Tibial artery (tissue), 4 donors: ENCODE measurements at regions not wholly inside any gene's neighbourhood (a gene's known extent, or its start where the extent isn't known, plus 50 kb on each side); places are given as distances from the start of the nearest gene placed in this dataset.

ENCODE experiments used
- DNase-seq, 2 donors: peaks; one replicate each; pipeline ENCODE4 v3.0.0-alpha.2; 2019
- H3K27ac ChIP-seq, 2 donors: fragments of 200-600 bp; sonication (generic) in 1 of 2; 1 replicate in 1 of 2; 2 replicates in 1 of 2; pipeline ENCODE4 v1.5.1; 2018 to 2019; ENCODE audit warnings: mild to moderate bottlenecking in 1 of 2
- H3K27me3 ChIP-seq, 2 donors: fragments of 200-600 bp; sonication (generic) in 1 of 2; one replicate each; pipeline versions ENCODE4 v1.5.1 to v1.6.0; 2016 to 2019
- H3K36me3 ChIP-seq, 3 donors: fragments of 200-600 bp; sonication (generic) in 2 of 3; one replicate each; pipeline ENCODE4 v1.5.1; 2016 to 2019; ENCODE audit warnings: mild to moderate bottlenecking in 2 of 3
- H3K4me1 ChIP-seq, 4 donors: fragments of 200-600 bp; sonication (generic) in 2 of 4; 1 replicate in 3 of 4; 2 replicates in 1 of 4; pipeline ENCODE4 v1.5.1; 2016 to 2019
- H3K4me3 ChIP-seq, 2 donors: fragments of 200-600 bp; sonication (generic) in 1 of 2; 1 replicate in 1 of 2; 2 replicates in 1 of 2; pipeline ENCODE4 v1.5.1; 2018 to 2019; ENCODE audit warnings: mild to moderate bottlenecking in 2 of 2
- H3K9me3 ChIP-seq, 3 donors: fragments of 200-600 bp; sonication (generic) in 1 of 3; one replicate each; pipeline ENCODE4 v1.5.1; 2016 to 2019
- intact Hi-C: fragments of 100-400 bp; cut with DNase I; formaldehyde crosslinking; loops from one replicate; pipeline ENCODE4 v1.15.0; 2023; ENCODE audit warnings: low total_unique reads
- TF ChIP-seq, protein P1 (sequence below), 2 experiments: fragments of 200-600 bp in 1 of 2; fragments of 450-650 bp in 1 of 2; IDR thresholded peaks; one replicate each; pipeline ENCODE4 v1.5.1; 2017 to 2019; ENCODE audit warnings: antibody characterized with exemption in 2 of 2, mild to moderate bottlenecking in 1 of 2, moderate library complexity in 1 of 2

DNA sequence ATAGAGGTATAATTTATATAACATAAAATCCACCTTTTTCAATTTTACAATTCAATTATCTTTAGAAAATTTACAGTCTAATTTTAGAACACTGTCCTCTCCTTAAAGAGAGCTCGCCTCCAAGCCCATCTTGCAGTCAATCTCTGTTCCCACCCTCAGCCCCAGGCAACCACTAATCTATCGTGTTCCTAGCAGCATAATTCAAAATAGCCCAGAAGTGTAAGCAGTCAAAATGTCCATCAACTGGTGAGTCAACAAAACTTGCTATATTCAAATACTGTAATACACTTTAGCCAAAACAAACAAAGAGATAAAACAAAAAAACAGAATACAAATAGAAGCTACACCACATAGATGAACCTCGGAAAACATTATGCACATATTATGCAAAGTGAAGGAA lies 1006.8 kb upstream of the EEF2KMT start:
- H3K9me3 ChIP-seq, result no peaks in the 10 kb centered on the region
- intact Hi-C loops, result no loop called here
- H3K36me3 ChIP-seq, result no peaks in the 10 kb centered on the region
- no peak for DNase-seq
- no peaks in the 10 kb centered on the region for H3K27me3 ChIP-seq
- TF ChIP-seq, protein P1, sequence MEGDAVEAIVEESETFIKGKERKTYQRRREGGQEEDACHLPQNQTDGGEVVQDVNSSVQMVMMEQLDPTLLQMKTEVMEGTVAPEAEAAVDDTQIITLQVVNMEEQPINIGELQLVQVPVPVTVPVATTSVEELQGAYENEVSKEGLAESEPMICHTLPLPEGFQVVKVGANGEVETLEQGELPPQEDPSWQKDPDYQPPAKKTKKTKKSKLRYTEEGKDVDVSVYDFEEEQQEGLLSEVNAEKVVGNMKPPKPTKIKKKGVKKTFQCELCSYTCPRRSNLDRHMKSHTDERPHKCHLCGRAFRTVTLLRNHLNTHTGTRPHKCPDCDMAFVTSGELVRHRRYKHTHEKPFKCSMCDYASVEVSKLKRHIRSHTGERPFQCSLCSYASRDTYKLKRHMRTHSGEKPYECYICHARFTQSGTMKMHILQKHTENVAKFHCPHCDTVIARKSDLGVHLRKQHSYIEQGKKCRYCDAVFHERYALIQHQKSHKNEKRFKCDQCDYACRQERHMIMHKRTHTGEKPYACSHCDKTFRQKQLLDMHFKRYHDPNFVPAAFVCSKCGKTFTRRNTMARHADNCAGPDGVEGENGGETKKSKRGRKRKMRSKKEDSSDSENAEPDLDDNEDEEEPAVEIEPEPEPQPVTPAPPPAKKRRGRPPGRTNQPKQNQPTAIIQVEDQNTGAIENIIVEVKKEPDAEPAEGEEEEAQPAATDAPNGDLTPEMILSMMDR (IDR thresholded peaks at IDR 0.05), result no peak
- H3K4me3 ChIP-seq, result no peak overlapping the region
- H3K4me1 ChIP-seq, result no peaks in the 10 kb centered on the region
- no peak overlapping the region for H3K27ac ChIP-seq

DNA sequence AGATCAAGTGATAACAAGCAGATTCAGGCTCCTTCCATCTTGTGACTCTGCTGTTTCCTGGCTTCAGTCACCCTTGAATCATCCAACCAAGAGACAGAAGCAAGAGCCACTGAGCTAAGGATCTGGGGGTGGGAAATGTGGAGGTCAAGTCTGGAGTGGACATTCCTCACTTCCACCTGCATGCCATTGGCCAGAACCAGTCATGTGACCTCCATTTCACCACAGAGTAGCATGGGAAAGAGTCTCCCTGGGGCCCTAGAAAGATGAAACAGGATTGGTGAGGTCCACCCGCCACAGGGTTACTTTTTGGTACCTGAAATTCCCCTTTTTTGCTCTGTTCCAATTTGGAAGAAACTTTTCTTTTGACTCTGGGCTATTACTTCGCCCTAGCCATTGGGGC lies 1006.0 kb upstream of the EEF2KMT start:
- no peaks in the 10 kb centered on the region for H3K27me3 ChIP-seq
- no peak overlapping the region for H3K4me3 ChIP-seq
- TF ChIP-seq, protein P1 (IDR thresholded peaks at IDR 0.05), result no peak
- intact Hi-C loops, result no loop called here
- H3K4me1 ChIP-seq, result no peaks in the 10 kb centered on the region
- H3K36me3 ChIP-seq, result no peaks in the 10 kb centered on the region
- no peaks in the 10 kb centered on the region for H3K9me3 ChIP-seq
- no peak overlapping the region for H3K27ac ChIP-seq
- DNase-seq, result no peak

DNA sequence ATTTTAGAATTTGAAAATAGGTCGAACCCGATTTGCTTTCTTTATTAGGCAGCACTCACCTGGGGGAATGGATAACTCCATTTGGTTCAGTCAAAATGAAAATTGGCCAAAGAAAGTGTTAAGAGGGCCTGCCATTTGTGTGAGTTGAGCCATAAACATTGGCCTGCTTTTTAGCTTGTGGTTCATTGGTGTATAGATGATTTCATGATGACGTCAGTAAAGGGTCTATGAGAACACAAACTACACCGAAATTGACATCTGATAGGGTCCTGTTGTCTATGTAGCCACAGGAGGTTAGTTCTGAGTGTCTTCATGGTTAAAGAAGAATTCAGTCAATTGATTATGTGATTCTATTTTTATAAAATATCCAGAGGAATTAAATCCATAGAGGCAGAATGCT lies 1001.5 kb upstream of the EEF2KMT start:
- intact Hi-C loops, result no loop called here
- Histone ChIP-seq H3K27ac (no peak overlapping the region), H3K4me3 (no peak overlapping the region), H3K36me3 (no peaks in the 10 kb centered on the region), H3K27me3 (no peaks in the 10 kb centered on the region), H3K4me1 (no peaks in the 10 kb centered on the region), H3K9me3 (peaks cover 0 to 6% (median 0%) of the 10 kb centered on the region in 3 donors)
- no peak for DNase-seq
- TF ChIP-seq, protein P1 (IDR thresholded peaks at IDR 0.05), result no peak

DNA sequence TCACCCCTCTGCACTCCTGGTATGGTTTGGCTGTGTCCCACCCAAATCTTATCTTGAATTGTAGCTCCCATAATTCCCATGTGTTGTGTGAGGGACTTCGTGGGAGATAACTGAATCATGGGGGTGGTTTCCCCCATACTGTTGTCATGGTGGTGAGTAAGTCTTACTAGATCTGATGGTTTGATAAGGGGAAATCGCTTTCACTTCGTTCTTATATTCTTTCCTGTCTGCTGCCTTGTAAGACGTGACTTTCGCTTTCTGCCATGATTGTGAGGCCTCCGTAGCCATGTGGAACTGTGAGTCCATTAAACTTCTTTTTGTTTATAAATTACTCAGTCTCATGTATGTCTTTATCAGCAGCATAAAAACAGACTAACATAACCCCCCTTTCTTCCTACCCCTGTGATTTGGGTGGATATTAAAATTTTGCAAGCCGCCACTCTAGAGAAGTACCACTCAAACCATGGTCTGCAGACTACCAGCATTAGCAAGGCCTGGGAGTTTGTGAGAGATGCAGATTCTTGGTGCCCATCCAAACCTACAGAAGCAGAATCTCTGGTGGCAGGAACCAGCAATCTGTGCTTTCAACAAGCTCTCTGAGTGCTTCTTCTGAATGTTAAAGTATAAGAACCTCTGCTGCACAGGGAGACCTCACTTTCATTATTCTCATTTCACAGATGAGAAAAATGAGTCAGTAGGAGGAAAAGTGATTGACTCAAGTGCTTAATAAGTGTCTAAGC lies 999.5 kb upstream of the EEF2KMT start:
- no peaks in the 10 kb centered on the region for H3K4me1 ChIP-seq
- no peak for DNase-seq
- no peak overlapping the region for H3K4me3 ChIP-seq
- TF ChIP-seq, protein P1 (IDR thresholded peaks at IDR 0.05), result no peak
- intact Hi-C loops, result no loop called here
- no peak overlapping the region for H3K27ac ChIP-seq
- H3K36me3 ChIP-seq, result no peaks in the 10 kb centered on the region
- H3K9me3 ChIP-seq, result peaks cover 0 to 13% (median 5%) of the 10 kb centered on the region in 3 donors
- no peaks in the 10 kb centered on the region for H3K27me3 ChIP-seq

DNA sequence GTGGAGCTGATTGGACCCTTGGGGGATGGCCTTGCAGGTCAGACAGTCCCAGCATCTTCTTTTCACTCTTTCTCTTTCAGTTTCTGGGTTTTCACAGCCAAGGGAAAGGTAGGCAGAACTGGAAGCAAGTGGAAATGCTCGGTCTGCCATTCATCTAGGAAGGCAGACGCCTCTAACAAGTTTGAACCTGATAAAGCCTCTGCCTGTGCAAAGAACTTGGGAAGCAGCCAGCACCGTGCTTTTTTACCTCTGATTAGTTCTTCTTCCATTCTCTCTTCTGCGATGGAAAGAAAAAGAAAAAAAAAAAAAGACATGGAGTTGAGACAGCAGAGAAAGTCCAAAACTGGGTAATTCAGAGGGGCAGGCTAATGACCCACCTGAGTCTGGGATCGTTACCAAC lies 997.8 kb upstream of the EEF2KMT start:
- H3K4me3 ChIP-seq, result no peak overlapping the region
- H3K9me3 ChIP-seq, result peaks cover 0 to 13% (median 5%) of the 10 kb centered on the region in 3 donors
- no peaks in the 10 kb centered on the region for H3K36me3 ChIP-seq
- no peaks in the 10 kb centered on the region for H3K4me1 ChIP-seq
- DNase-seq, result no peak
- no peak overlapping the region for H3K27ac ChIP-seq
- no peaks in the 10 kb centered on the region for H3K27me3 ChIP-seq
- intact Hi-C loops, result no loop called here
- TF ChIP-seq, protein P1 (IDR thresholded peaks at IDR 0.05), result no peak
